ENCODE measurements at regions not wholly inside any gene's neighbourhood (a gene's known extent, or its start where the extent isn't known, plus 50 kb on each side); places are given as distances from the start of the nearest gene placed in this dataset.

DNA sequence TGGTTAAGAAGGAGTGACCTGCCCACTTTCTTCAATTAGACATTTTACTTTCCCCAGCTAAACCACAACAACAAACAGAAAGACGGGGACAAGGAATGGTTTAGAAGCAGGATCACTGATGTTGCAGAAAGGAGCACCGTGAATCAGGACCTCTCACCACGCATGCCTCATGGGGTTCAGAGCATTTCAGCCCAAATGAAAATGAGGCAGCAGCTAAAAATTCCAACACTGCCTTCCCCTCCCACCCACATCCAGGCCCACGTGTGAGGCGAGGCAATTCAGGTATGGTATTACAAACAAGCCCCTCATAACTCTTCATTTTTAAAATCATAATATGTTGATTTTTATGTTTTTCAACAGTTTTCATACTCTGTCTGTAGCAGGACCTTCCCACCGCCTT, 194.1 kb upstream of the ARID1B start:
- Histone ChIP-seq H3K4me1 (ENCODE audit: control insufficient read depth in 5 of 5, insufficient read depth in 5 of 5, low read length in 5 of 5) (peaks cover 0 to 5% (median 0%) of the 10 kb centered on the region in 5 donors), H3K27me3 (ENCODE audit: control insufficient read depth in 3 of 3, insufficient read depth in 3 of 3, low read length in 2 of 3) (no peaks in the 10 kb centered on the region), H3K27ac (ENCODE audit: low read depth in 1 of 2, low read length in 1 of 2) (no peak overlapping the region), H3K9ac (ENCODE audit: insufficient read depth in 1 of 2, low read length in 2 of 2) (no peak overlapping the region), H3K4me3 (no peak overlapping the region), H3K36me3 (ENCODE audit: control insufficient read depth in 4 of 4, insufficient read depth in 4 of 4, low read length in 4 of 4) (no peaks in the 10 kb centered on the region), H3K9me3 (ENCODE audit: control insufficient read depth in 4 of 4, insufficient read depth in 3 of 4, low read length in 3 of 4) (peaks cover 0 to 5% (median 5%) of the 10 kb centered on the region in 4 donors)
- DNase-seq (no peak), ATAC-seq (ENCODE audit: insufficient read depth, low FRiP score) (no peak)
- no peak for TF ChIP-seq CTCF (IDR thresholded peaks at IDR 0.05; ENCODE audit: control extremely low read depth, extremely low read depth)
- WGBS, 2 donors: 80 to 86% methylated on average over 6 of the region's 6 CpGs

DNA sequence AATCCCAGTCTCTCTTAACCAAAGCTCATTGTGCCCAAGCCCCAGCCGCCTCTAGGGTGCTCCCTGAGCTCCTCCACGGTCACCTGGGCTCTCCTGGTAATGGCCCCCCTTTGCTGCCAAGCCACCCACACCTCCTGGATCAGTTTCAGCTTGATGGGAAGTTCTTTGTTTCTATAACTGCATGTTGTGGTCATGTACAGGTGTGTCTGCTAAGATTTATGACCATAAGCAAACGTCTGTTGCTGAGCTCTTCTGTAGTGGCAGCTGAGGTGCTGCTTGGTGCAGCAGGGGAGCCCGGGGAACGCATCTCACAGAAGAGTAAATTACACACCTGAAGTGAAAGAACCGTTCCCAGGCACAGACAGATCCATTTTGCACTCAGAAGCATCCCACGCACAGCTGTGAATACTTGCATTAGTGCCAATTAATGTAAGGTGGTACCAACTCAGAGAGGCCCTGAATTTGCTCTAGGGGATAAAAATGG, 194.6 kb upstream of the ARID1B start:
- Histone ChIP-seq H3K9me3 (ENCODE audit: control insufficient read depth in 4 of 4, insufficient read depth in 3 of 4, low read length in 3 of 4) (peaks cover 0 to 5% (median 5%) of the 10 kb centered on the region in 4 donors), H3K9ac (ENCODE audit: insufficient read depth in 1 of 2, low read length in 2 of 2) (no peak overlapping the region), H3K27ac (ENCODE audit: low read depth in 1 of 2, low read length in 1 of 2) (no peak overlapping the region), H3K27me3 (ENCODE audit: control insufficient read depth in 3 of 3, insufficient read depth in 3 of 3, low read length in 2 of 3) (no peaks in the 10 kb centered on the region), H3K4me3 (no peak overlapping the region), H3K4me1 (ENCODE audit: control insufficient read depth in 5 of 5, insufficient read depth in 5 of 5, low read length in 5 of 5) (peaks cover 0 to 5% (median 0%) of the 10 kb centered on the region in 5 donors), H3K36me3 (ENCODE audit: control insufficient read depth in 4 of 4, insufficient read depth in 4 of 4, low read length in 4 of 4) (no peaks in the 10 kb centered on the region)
- no peak for TF ChIP-seq CTCF (IDR thresholded peaks at IDR 0.05; ENCODE audit: control extremely low read depth, extremely low read depth)
- DNase-seq (no peak), ATAC-seq (ENCODE audit: insufficient read depth, low FRiP score) (no peak)
- WGBS, 2 donors: 71 to 81% methylated on average over 7 of the region's 7 CpGs

- H3K9me3 ChIP-seq (ENCODE audit: control insufficient read depth in 4 of 4, insufficient read depth in 3 of 4, low read length in 3 of 4): peaks cover 0 to 15% (median 9%) of the 10 kb centered on the region in 4 donors
- no peak overlapping the region for H3K9ac ChIP-seq (ENCODE audit: insufficient read depth in 1 of 2, low read length in 2 of 2)
- no peaks in the 10 kb centered on the region for H3K36me3 ChIP-seq (ENCODE audit: control insufficient read depth in 4 of 4, insufficient read depth in 4 of 4, low read length in 4 of 4)
- H3K27me3 ChIP-seq (ENCODE audit: control insufficient read depth in 3 of 3, insufficient read depth in 3 of 3, low read length in 2 of 3): no peaks in the 10 kb centered on the region
- H3K4me3 ChIP-seq: no peak overlapping the region
- TF ChIP-seq CTCF (IDR thresholded peaks at IDR 0.05; ENCODE audit: control extremely low read depth, extremely low read depth): no peak
- DNase-seq (no peak), ATAC-seq (ENCODE audit: insufficient read depth, low FRiP score) (no peak)
- H3K27ac ChIP-seq (ENCODE audit: low read depth in 1 of 2, low read length in 1 of 2): no peak overlapping the region
- no peaks in the 10 kb centered on the region for H3K4me1 ChIP-seq (ENCODE audit: control insufficient read depth in 5 of 5, insufficient read depth in 5 of 5, low read length in 5 of 5)
Observed at GRCh38 chr6:156579564-156579963, 197.6 kb upstream of the ARID1B start.

DNA sequence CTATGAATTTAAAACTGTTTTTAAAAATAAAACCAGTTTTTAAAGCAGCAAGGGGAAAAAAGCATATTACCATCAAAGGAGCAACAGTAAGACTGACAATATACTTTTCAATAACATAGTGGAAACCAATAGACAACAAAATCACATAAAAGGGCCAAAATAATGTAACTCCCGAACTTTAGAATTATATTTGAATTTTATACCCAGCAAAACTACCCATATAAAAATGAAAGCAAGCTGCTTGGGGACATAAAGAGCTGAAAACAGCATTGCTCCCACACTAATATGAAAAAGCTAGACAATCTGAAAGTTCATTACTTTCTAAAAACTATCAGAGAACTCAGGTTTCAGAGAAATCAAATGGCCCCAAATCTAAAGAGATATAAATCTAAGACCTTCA, 199.4 kb upstream of the ARID1B start:
- Histone ChIP-seq H3K9ac (ENCODE audit: insufficient read depth in 1 of 2, low read length in 2 of 2) (no peak overlapping the region), H3K9me3 (ENCODE audit: control insufficient read depth in 4 of 4, insufficient read depth in 3 of 4, low read length in 3 of 4) (peaks cover 0 to 13% (median 8%) of the 10 kb centered on the region in 4 donors), H3K4me3 (no peak overlapping the region), H3K27ac (ENCODE audit: low read depth in 1 of 2, low read length in 1 of 2) (no peak overlapping the region), H3K36me3 (ENCODE audit: control insufficient read depth in 4 of 4, insufficient read depth in 4 of 4, low read length in 4 of 4) (no peaks in the 10 kb centered on the region), H3K4me1 (ENCODE audit: control insufficient read depth in 5 of 5, insufficient read depth in 5 of 5, low read length in 5 of 5) (no peaks in the 10 kb centered on the region), H3K27me3 (ENCODE audit: control insufficient read depth in 3 of 3, insufficient read depth in 3 of 3, low read length in 2 of 3) (no peaks in the 10 kb centered on the region)
- 85 to 90% methylated on average over 1 of the region's 1 CpG for WGBS, 2 donors
- no peak for ATAC-seq (ENCODE audit: insufficient read depth, low FRiP score)
- no peak for DNase-seq
- no peak for TF ChIP-seq CTCF (IDR thresholded peaks at IDR 0.05; ENCODE audit: control extremely low read depth, extremely low read depth)
